ENCODE measurements at regions not wholly inside any gene's neighbourhood (a gene's known extent, or its start where the extent isn't known, plus 50 kb on each side); places are given as distances from the start of the nearest gene placed in this dataset.

GRCh38 chr14:101047326-101047725, 143.8 kb upstream of the RTL1 start:
- TF ChIP-seq, protein P1, sequence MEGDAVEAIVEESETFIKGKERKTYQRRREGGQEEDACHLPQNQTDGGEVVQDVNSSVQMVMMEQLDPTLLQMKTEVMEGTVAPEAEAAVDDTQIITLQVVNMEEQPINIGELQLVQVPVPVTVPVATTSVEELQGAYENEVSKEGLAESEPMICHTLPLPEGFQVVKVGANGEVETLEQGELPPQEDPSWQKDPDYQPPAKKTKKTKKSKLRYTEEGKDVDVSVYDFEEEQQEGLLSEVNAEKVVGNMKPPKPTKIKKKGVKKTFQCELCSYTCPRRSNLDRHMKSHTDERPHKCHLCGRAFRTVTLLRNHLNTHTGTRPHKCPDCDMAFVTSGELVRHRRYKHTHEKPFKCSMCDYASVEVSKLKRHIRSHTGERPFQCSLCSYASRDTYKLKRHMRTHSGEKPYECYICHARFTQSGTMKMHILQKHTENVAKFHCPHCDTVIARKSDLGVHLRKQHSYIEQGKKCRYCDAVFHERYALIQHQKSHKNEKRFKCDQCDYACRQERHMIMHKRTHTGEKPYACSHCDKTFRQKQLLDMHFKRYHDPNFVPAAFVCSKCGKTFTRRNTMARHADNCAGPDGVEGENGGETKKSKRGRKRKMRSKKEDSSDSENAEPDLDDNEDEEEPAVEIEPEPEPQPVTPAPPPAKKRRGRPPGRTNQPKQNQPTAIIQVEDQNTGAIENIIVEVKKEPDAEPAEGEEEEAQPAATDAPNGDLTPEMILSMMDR (IDR thresholded peaks at IDR 0.05; ENCODE audit: borderline replicate concordance, extremely low read depth, low read length, poor library complexity, severe bottlenecking), result no peak
- no peak for TF ChIP-seq EZH2 (IDR thresholded peaks at IDR 0.05; ENCODE audit: borderline replicate concordance, low read depth, low read length, severe bottlenecking)
